Sigmoid colon (tissue), 6 donors: ENCODE measurements at regions not wholly inside any gene's neighbourhood (a gene's known extent, or its start where the extent isn't known, plus 50 kb on each side); places are given as distances from the start of the nearest gene placed in this dataset.
A peak's percentile ranks its signal among the peaks of the same experiment; 100 is the strongest.

ENCODE experiments used
- DNase-seq: peaks from one replicate; pipeline ENCODE4 v3.0.0-alpha.2; 2019
- H3K27ac ChIP-seq, 4 donors: fragments of 200-600 bp; sonication (generic); one replicate each; pipeline ENCODE4 v1.5.1; 2016 to 2019; ENCODE audit warnings: mild to moderate bottlenecking in 1 of 4
- H3K27me3 ChIP-seq, 3 donors: fragments of 200-600 bp; sonication (generic); one replicate each; pipeline ENCODE4 v1.5.1; 2019; ENCODE audit warnings: mild to moderate bottlenecking in 1 of 3
- H3K36me3 ChIP-seq, 4 donors: fragments of 200-600 bp; sonication (generic); one replicate each; pipeline ENCODE4 v1.5.1; 2016 to 2019
- H3K4me1 ChIP-seq, 4 donors: fragments of 200-600 bp; sonication (generic); one replicate each; pipeline ENCODE4 v1.5.1; 2017 to 2019
- H3K4me3 ChIP-seq, 4 donors: fragments of 200-600 bp; sonication (generic); one replicate each; pipeline ENCODE4 v1.5.1; 2017 to 2019; ENCODE audit warnings: mild to moderate bottlenecking in 2 of 4, moderate library complexity in 1 of 4
- H3K9me3 ChIP-seq, 4 donors: fragments of 200-600 bp in 3 of 4; sonication (generic) in 3 of 4; one replicate each; pipeline versions ENCODE4 v1.5.1 to v1.6.1; 2013 to 2019
- CTCF ChIP-seq, 4 experiments: fragments of 450-650 bp in 3 of 4; fragments of 200-600 bp in 1 of 4; IDR thresholded peaks; one replicate each; pipeline ENCODE4 v1.5.1; 2016 to 2019; ENCODE audit warnings: antibody characterized with exemption in 4 of 4, mild to moderate bottlenecking in 3 of 4, moderate library complexity in 2 of 4
- EP300 ChIP-seq, 4 donors: sonication (generic); formaldehyde crosslinking; IDR thresholded peaks; one replicate each; pipeline ENCODE4 v1.6.1; 2017; ENCODE audit warnings: antibody characterized with exemption in 4 of 4
- POLR2A ChIP-seq, 2 donors: fragments of 450-650 bp; IDR thresholded peaks; one replicate each; pipeline ENCODE4 v1.6.1; 2016; ENCODE audit warnings: antibody characterized with exemption in 2 of 2, mild to moderate bottlenecking in 2 of 2, moderate library complexity in 2 of 2
- POLR2AphosphoS5 ChIP-seq, 4 donors: sonication (generic); formaldehyde crosslinking; IDR thresholded peaks; one replicate each; pipeline ENCODE4 v1.6.1; 2017; ENCODE audit warnings: antibody characterized with exemption in 4 of 4
- WGBS, 2 donors: extraction: QIAGEN DNeasy Blood & Tissue Kit; methylation state at CpG; one replicate each; pipeline ENCODE4 v1.1.7; 2013; 5-methylcytosine and 5-hydroxymethylcytosine counted together
- intact Hi-C: fragments of 100-400 bp; cut with DNase I; formaldehyde crosslinking; loops from one replicate; pipeline ENCODE4 v1.15.1; 2023
- donor health status: healthy with polysubstance abuse.
- donor health status: healthy.

GRCh38 chr9:89890326-89890980 is 285.6 kb downstream of the GADD45G start:
- WGBS, 2 donors: 76 to 80% methylated on average over 14 of the region's 14 CpGs
- DNase-seq: no peak
- no peaks in the 10 kb centered on the region for H3K36me3 ChIP-seq
- peak overlapping the region; percentile 81 to 86 (median 82) for H3K27ac ChIP-seq
- no peak for TF ChIP-seq POLR2A (IDR thresholded peaks at IDR 0.05)
- no peak for TF ChIP-seq POLR2AphosphoS5 (IDR thresholded peaks at IDR 0.05)
- no peak for TF ChIP-seq CTCF (IDR thresholded peaks at IDR 0.05)
- no peak for TF ChIP-seq EP300 (IDR thresholded peaks at IDR 0.05)
- H3K27me3 ChIP-seq: no peaks in the 10 kb centered on the region
- intact Hi-C loops: loop anchor here (2.0 to 10.0 kb wide), 4 partner anchors 112 to 288 kb away; no protein-coding TSS in a partner anchor
- peaks cover 0 to 43% (median 34%) of the 10 kb centered on the region in 4 donors for H3K4me1 ChIP-seq
- H3K4me3 ChIP-seq: no peak overlapping the region
- no peaks in the 10 kb centered on the region for H3K9me3 ChIP-seq

GRCh38 chr9:89891221-89891590 is 286.4 kb downstream of the GADD45G start:
- no peak for TF ChIP-seq POLR2A (IDR thresholded peaks at IDR 0.05)
- no peak for TF ChIP-seq CTCF (IDR thresholded peaks at IDR 0.05)
- no peak for TF ChIP-seq POLR2AphosphoS5 (IDR thresholded peaks at IDR 0.05)
- TF ChIP-seq EP300 (IDR thresholded peaks at IDR 0.05): no peak
- DNase-seq: no peak
- Histone ChIP-seq H3K27me3 (no peaks in the 10 kb centered on the region), H3K9me3 (no peaks in the 10 kb centered on the region), H3K4me3 (no peak overlapping the region), H3K27ac (peak overlapping the region; percentile 81 to 86 (median 82)), H3K4me1 (peaks cover 0 to 41% (median 33%) of the 10 kb centered on the region in 4 donors), H3K36me3 (no peaks in the 10 kb centered on the region)
- WGBS, 2 donors: 93 to 95% methylated on average over 5 of the region's 5 CpGs
- intact Hi-C loops: loop anchor here (1.0 to 10.0 kb wide), 6 partner anchors 55 to 288 kb away; no protein-coding TSS in a partner anchor

GRCh38 chr9:89891591-89892304 is 286.9 kb downstream of the GADD45G start:
- Histone ChIP-seq H3K27ac (peak overlapping the region; percentile 81 to 86 (median 82)), H3K9me3 (no peaks in the 10 kb centered on the region), H3K4me3 (no peak overlapping the region), H3K27me3 (no peaks in the 10 kb centered on the region), H3K4me1 (peaks cover 0 to 35% (median 28%) of the 10 kb centered on the region in 4 donors), H3K36me3 (no peaks in the 10 kb centered on the region)
- TF ChIP-seq POLR2A (IDR thresholded peaks at IDR 0.05) (no peak), EP300 (IDR thresholded peaks at IDR 0.05) (peak in 3 of 4 donors; percentile 88 to 92 (median 90)), CTCF (IDR thresholded peaks at IDR 0.05) (no peak), POLR2AphosphoS5 (IDR thresholded peaks at IDR 0.05) (peak; percentile 93 to 97 (median 95))
- peak; percentile 95 for DNase-seq
- intact Hi-C loops: loop anchor here (1.0 to 10.0 kb wide), 6 partner anchors 55 to 289 kb away; no protein-coding TSS in a partner anchor
- WGBS, 2 donors: 48 to 64% methylated on average over 6 of the region's 6 CpGs

- 45 to 80% methylated on average over 6 of the region's 6 CpGs for WGBS, 2 donors
- Histone ChIP-seq H3K4me3 (no peak overlapping the region), H3K4me1 (peaks cover 0 to 29% (median 23%) of the 10 kb centered on the region in 4 donors), H3K27me3 (no peaks in the 10 kb centered on the region), H3K27ac (peak overlapping the region in 3 of 4 donors; percentile 81 to 86 (median 82)), H3K36me3 (no peaks in the 10 kb centered on the region), H3K9me3 (no peaks in the 10 kb centered on the region)
- no peak for DNase-seq
- intact Hi-C loops: loop anchor here (5.0 to 10.0 kb wide), 3 partner anchors 109 to 271 kb away; no protein-coding TSS in a partner anchor
- TF ChIP-seq POLR2A (IDR thresholded peaks at IDR 0.05) (no peak), CTCF (IDR thresholded peaks at IDR 0.05) (no peak), POLR2AphosphoS5 (IDR thresholded peaks at IDR 0.05) (no peak), EP300 (IDR thresholded peaks at IDR 0.05) (no peak)
Observed at GRCh38 chr9:89892920-89893319, 288.1 kb downstream of the GADD45G start.
